ENCODE measurements at regions not wholly inside any gene's neighbourhood (a gene's known extent, or its start where the extent isn't known, plus 50 kb on each side); places are given as distances from the start of the nearest gene placed in this dataset.
"Not testable (repeated sequence)": the region's sequence is repeated elsewhere in the genome, so short reads cannot be mapped to it uniquely, and the experiment has no call there.

- not testable (repeated sequence) for TF ChIP-seq EZH2phosphoT487 (IDR thresholded peaks at IDR 0.05; ENCODE audit: insufficient read depth, low read depth); EZH2 (IDR thresholded peaks at IDR 0.05; ENCODE audit: insufficient read depth, poor library complexity, severe bottlenecking)
These were observed 160.1 kb upstream of the TPTE start for GRCh38 chr21:10361214-10361736.
